Gastroesophageal sphincter (tissue), 3 donors: ENCODE measurements at regions not wholly inside any gene's neighbourhood (a gene's known extent, or its start where the extent isn't known, plus 50 kb on each side); places are given as distances from the start of the nearest gene placed in this dataset.

ENCODE experiments used
- CTCF ChIP-seq, 4 experiments: fragments of 200-600 bp in 2 of 4; fragments of 450-650 bp in 2 of 4; sonication (generic) in 1 of 4; IDR thresholded peaks; one replicate each; pipeline ENCODE4 v1.5.1; 2017 to 2019; ENCODE audit warnings: antibody characterized with exemption in 4 of 4, mild to moderate bottlenecking in 2 of 4, moderate library complexity in 2 of 4
- EP300 ChIP-seq: sonication (generic); formaldehyde crosslinking; IDR thresholded peaks from one replicate; pipeline ENCODE4 v1.6.1; 2017; ENCODE audit warnings: antibody characterized with exemption, mild to moderate bottlenecking
- POLR2A ChIP-seq, 2 donors: fragments of 450-650 bp; IDR thresholded peaks; one replicate each; pipeline ENCODE4 v1.6.1; 2017; ENCODE audit warnings: antibody characterized with exemption in 2 of 2, mild to moderate bottlenecking in 2 of 2, moderate library complexity in 1 of 2
- POLR2AphosphoS5 ChIP-seq: sonication (generic); formaldehyde crosslinking; IDR thresholded peaks from one replicate; pipeline ENCODE4 v1.6.1; 2017; ENCODE audit warnings: antibody characterized with exemption

- TF ChIP-seq POLR2A (IDR thresholded peaks at IDR 0.05) (no peak), CTCF (IDR thresholded peaks at IDR 0.05) (no peak), EP300 (no peak), POLR2AphosphoS5 (no peak)
Observed at GRCh38 chr15:38941399-38941953, 376.9 kb upstream of the RASGRP1 start.
